GM12865 (cell line): ENCODE measurements at regions not wholly inside any gene's neighbourhood (a gene's known extent, or its start where the extent isn't known, plus 50 kb on each side); places are given as distances from the start of the nearest gene placed in this dataset.

Experiments used
- DNase-seq: peaks from one replicate; pipeline ENCODE4 v3.0.0; 2010; ENCODE audit warnings: low read depth
- H3K4me3 ChIP-seq: 2 replicates; pipeline ENCODE4 v1.5.1; 2011; ENCODE audit warnings: mild to moderate bottlenecking, low read depth, low read length, control low read depth
- TF ChIP-seq, protein P1 (sequence below): IDR thresholded peaks from 2 replicates; pipeline ENCODE4 v1.5.1; 2011; ENCODE audit warnings: low read length, control low read depth, low read depth, inconsistent platforms; ENCODE audit not compliant: insufficient read depth; ENCODE audit errors: missing control alignments

DNA sequence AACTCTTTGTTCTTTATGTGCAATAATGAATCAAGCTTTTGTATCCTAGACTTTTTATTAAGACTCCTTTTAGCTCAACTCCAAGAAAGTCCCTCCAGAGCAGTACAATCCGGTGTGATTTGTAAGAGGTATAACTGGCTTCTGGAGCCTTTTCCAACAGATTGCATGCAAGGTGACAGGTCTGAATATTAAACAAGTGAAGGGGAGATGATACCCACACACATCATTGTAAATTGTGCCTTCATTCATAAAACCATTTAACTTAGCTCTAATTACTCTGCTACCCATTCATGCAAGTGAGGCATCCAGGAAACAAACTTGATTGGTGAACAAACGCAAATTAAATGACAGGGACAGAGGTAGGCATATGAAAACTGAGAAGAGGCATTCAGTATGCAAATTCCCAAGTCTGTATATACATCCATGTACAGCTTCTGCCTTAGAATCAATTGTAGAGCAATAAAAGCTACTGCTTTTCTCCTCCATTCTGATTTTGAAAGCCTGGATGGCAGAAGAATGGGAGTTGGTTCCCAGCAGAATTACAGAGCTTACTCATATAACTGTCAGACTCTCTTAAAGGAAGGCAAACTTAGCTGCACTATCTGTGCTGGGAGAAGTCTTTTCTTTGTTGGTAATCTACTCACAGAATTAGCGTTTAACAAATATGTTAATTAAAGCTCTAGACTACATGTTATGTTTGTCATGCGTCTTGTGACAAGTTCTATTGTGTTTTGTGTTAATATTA is 261.0 kb upstream of the CDH6 start:
- no peak for DNase-seq
- TF ChIP-seq, protein P1, sequence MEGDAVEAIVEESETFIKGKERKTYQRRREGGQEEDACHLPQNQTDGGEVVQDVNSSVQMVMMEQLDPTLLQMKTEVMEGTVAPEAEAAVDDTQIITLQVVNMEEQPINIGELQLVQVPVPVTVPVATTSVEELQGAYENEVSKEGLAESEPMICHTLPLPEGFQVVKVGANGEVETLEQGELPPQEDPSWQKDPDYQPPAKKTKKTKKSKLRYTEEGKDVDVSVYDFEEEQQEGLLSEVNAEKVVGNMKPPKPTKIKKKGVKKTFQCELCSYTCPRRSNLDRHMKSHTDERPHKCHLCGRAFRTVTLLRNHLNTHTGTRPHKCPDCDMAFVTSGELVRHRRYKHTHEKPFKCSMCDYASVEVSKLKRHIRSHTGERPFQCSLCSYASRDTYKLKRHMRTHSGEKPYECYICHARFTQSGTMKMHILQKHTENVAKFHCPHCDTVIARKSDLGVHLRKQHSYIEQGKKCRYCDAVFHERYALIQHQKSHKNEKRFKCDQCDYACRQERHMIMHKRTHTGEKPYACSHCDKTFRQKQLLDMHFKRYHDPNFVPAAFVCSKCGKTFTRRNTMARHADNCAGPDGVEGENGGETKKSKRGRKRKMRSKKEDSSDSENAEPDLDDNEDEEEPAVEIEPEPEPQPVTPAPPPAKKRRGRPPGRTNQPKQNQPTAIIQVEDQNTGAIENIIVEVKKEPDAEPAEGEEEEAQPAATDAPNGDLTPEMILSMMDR, result no peak

GRCh38 chr5:30930736-30931135 is 262.8 kb upstream of the CDH6 start:
- no peak for DNase-seq
- TF ChIP-seq, protein P1, result no peak
- no peak overlapping the region for H3K4me3 ChIP-seq

More for the DNA sequence above, 261.0 kb upstream of the CDH6 start:
- H3K4me3 ChIP-seq, result no peak overlapping the region

DNA sequence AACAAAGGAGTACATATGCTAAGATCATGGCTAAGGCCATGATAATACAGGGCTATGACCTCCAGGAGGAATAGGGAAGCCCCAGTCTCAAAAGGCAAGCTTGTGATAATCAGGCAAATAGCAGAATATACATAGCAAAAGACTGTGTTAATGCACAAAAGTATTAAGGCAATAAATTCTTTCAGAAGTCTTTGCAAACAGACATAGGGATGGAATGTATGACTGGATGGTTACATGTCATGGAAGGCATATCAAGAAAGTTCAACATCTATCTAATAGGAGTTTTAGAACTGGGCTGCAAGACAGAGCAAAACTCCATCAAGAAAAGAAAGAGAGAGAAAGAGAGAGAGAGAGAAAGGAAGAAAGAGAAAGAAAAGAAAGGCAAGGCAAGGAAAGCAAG is 264.5 kb upstream of the CDH6 start:
- TF ChIP-seq, protein P1, result no peak
- DNase-seq, result no peak
- H3K4me3 ChIP-seq, result no peak overlapping the region

GRCh38 chr5:30926218-30926617 is 267.3 kb upstream of the CDH6 start:
- TF ChIP-seq, protein P1, result no peak
- no peak for DNase-seq
- H3K4me3 ChIP-seq, result no peak overlapping the region

DNA sequence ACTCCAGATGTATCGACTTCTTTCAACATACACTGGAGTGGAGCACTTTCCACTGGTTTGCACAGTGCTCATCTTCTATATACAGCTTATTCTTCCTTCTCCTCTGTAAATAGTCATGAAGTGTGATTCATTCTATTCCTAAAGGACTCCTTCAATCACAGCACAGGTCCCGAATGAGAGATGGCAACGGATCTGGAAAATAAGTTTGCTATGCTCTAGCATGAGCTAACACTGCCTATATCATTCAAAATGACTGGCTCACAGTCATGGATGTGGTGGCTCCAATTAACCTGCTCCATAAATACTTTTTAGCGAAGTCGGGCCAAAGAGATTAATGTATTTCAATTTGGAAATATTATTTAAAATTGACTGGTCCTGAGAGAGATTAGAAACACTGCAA is 272.1 kb upstream of the CDH6 start:
- TF ChIP-seq, protein P1, result no peak
- no peak overlapping the region for H3K4me3 ChIP-seq
- no peak for DNase-seq

- TF ChIP-seq, protein P1, result no peak
- H3K4me3 ChIP-seq, result no peak overlapping the region
- no peak for DNase-seq
Observed at GRCh38 chr5:30918171-30918570, 275.3 kb upstream of the CDH6 start.

DNA sequence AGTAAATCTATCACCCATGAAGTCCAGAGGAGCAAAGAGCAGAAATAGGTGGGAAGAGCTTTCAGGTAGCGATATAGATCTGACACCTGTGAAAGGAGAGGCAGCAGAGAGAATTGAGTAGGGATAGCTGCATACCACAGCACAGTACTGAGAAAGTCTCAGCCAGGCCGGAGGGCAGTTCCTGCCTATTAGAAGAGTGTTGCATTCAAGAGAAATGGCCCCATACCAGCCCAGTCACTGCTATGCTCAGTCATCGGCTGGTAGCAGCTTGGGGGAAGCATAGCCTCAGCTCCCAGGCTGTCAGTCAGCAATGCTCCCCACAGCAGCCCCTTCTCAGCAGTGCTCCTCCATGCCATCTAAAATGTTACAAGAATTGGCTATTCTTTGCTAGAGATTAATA is 285.1 kb upstream of the CDH6 start:
- no peak for DNase-seq
- TF ChIP-seq, protein P1, result no peak
- no peak overlapping the region for H3K4me3 ChIP-seq
